Natural killer cell treated with Interleukin-12 subunit alpha and Interleukin-12 subunit beta and Interleukin-15 and Interleukin-18, amount 100 ng/mL, for 72 hours (primary cell): ENCODE measurements at regions not wholly inside any gene's neighbourhood (a gene's known extent, or its start where the extent isn't known, plus 50 kb on each side); places are given as distances from the start of the nearest gene placed in this dataset.
"Not testable (repeated sequence)": the region's sequence is repeated elsewhere in the genome, so short reads cannot be mapped to it uniquely, and the experiment has no call there.

Experiments
- ATAC-seq, 2 donors: fragments of 150-1000 bp; cut with Tn5 transposase in 1 of 2; sonication (Bioruptor Pico), chemical (Tn5 transposase) in 1 of 2; 2 replicates each; pipeline ENCODE4 v1.10.0; 2021
- DNase-seq: peaks from one replicate; pipeline ENCODE4 v3.0.0; 2022; ENCODE audit warnings: low spot score
- H3K27ac Mint-ChIP-seq, 2 donors: 1 replicate in 1 of 2; 2 replicates in 1 of 2; pipeline ENCODE4 v1.8.0; 2022; ENCODE audit warnings: mixed read lengths in 2 of 2, mild to moderate bottlenecking in 1 of 2, moderate library complexity in 1 of 2
- H3K27me3 Mint-ChIP-seq, 2 donors: 1 replicate in 1 of 2; 2 replicates in 1 of 2; pipeline ENCODE4 v1.8.0; 2022; ENCODE audit warnings: mixed read lengths in 2 of 2
- H3K36me3 Mint-ChIP-seq: one replicate; pipeline ENCODE4 v1.8.0; 2022; ENCODE audit warnings: mixed read lengths
- H3K4me1 Mint-ChIP-seq, 2 donors: 1 replicate in 1 of 2; 2 replicates in 1 of 2; pipeline ENCODE4 v1.8.0; 2022; ENCODE audit warnings: low read depth in 2 of 2, mixed read lengths in 2 of 2, mild to moderate bottlenecking in 1 of 2
- H3K4me3 Mint-ChIP-seq: one replicate; pipeline ENCODE4 v1.8.0; 2022; ENCODE audit warnings: mixed read lengths
- H3K9me3 Mint-ChIP-seq: 2 replicates; pipeline ENCODE4 v1.8.0; 2022; ENCODE audit warnings: mixed read lengths

GRCh38 chr2:109976319-109976718 is 77.8 kb downstream of the LIMS3 start:
- not testable (repeated sequence) for H3K27ac Mint-ChIP-seq, H3K27me3 Mint-ChIP-seq, H3K36me3 Mint-ChIP-seq, H3K4me3 Mint-ChIP-seq, H3K4me1 Mint-ChIP-seq, DNase-seq, H3K9me3 Mint-ChIP-seq
- peak in 1 of 2 donors; percentile 41 for ATAC-seq

GRCh38 chr2:109980754-109981153 is 82.3 kb downstream of the LIMS3 start:
- ATAC-seq = peak; percentile 41 to 49
- not testable (repeated sequence) for H3K27me3 Mint-ChIP-seq, H3K4me3 Mint-ChIP-seq, H3K4me1 Mint-ChIP-seq, H3K9me3 Mint-ChIP-seq, H3K36me3 Mint-ChIP-seq, H3K27ac Mint-ChIP-seq, DNase-seq

GRCh38 chr2:109986389-109987088 is 88.1 kb downstream of the LIMS3 start:
- not testable (repeated sequence) for H3K27ac Mint-ChIP-seq, H3K9me3 Mint-ChIP-seq, H3K4me3 Mint-ChIP-seq, DNase-seq, H3K36me3 Mint-ChIP-seq, H3K4me1 Mint-ChIP-seq, H3K27me3 Mint-ChIP-seq
- peak in 1 of 2 donors; percentile 26 for ATAC-seq

- not testable (repeated sequence) for H3K36me3 Mint-ChIP-seq, H3K4me1 Mint-ChIP-seq, DNase-seq, H3K27ac Mint-ChIP-seq, H3K4me3 Mint-ChIP-seq, H3K27me3 Mint-ChIP-seq, H3K9me3 Mint-ChIP-seq
- peak in 1 of 2 donors; percentile 2 for ATAC-seq
Observed at GRCh38 chr2:109987089-109987420, 88.6 kb downstream of the LIMS3 start.

GRCh38 chr2:109987458-109988345 is 89.2 kb downstream of the LIMS3 start:
- H3K27ac Mint-ChIP-seq, H3K4me3 Mint-ChIP-seq, DNase-seq, H3K36me3 Mint-ChIP-seq, H3K9me3 Mint-ChIP-seq, H3K4me1 Mint-ChIP-seq, H3K27me3 Mint-ChIP-seq: not testable (repeated sequence)
- ATAC-seq = peak; percentile 51 to 72

- not testable (repeated sequence) for ATAC-seq, DNase-seq, H3K9me3 Mint-ChIP-seq, H3K27ac Mint-ChIP-seq, H3K36me3 Mint-ChIP-seq, H3K4me3 Mint-ChIP-seq, H3K27me3 Mint-ChIP-seq, H3K4me1 Mint-ChIP-seq
Observed at GRCh38 chr2:109999395-109999794, 100.9 kb downstream of the LIMS3 start.

- ATAC-seq = not testable (repeated sequence)
Observed at GRCh38 chr2:110002502-110002901, 104.0 kb downstream of the LIMS3 start.

GRCh38 chr2:110013388-110013787 is 102.2 kb downstream of the MALL start:
- not testable (repeated sequence) for H3K4me1 Mint-ChIP-seq, H3K4me3 Mint-ChIP-seq, H3K27me3 Mint-ChIP-seq, DNase-seq, H3K9me3 Mint-ChIP-seq, ATAC-seq, H3K36me3 Mint-ChIP-seq, H3K27ac Mint-ChIP-seq

More at GRCh38 chr2:110002502-110002901, 104.0 kb downstream of the LIMS3 start:
- not testable (repeated sequence) for H3K36me3 Mint-ChIP-seq, H3K27ac Mint-ChIP-seq, H3K27me3 Mint-ChIP-seq, H3K4me1 Mint-ChIP-seq, H3K9me3 Mint-ChIP-seq, DNase-seq, H3K4me3 Mint-ChIP-seq

GRCh38 chr2:110016381-110017092 is 99.1 kb downstream of the MALL start:
- H3K4me1 Mint-ChIP-seq, H3K36me3 Mint-ChIP-seq, H3K27me3 Mint-ChIP-seq, DNase-seq, ATAC-seq, H3K27ac Mint-ChIP-seq, H3K9me3 Mint-ChIP-seq, H3K4me3 Mint-ChIP-seq: not testable (repeated sequence)

- not testable (repeated sequence) for H3K4me3 Mint-ChIP-seq, H3K36me3 Mint-ChIP-seq, H3K27me3 Mint-ChIP-seq, H3K27ac Mint-ChIP-seq, H3K9me3 Mint-ChIP-seq, H3K4me1 Mint-ChIP-seq, ATAC-seq, DNase-seq
Observed at GRCh38 chr2:110020269-110020668, 95.4 kb downstream of the MALL start.

GRCh38 chr2:110022278-110022677 is 93.3 kb downstream of the MALL start:
- H3K27me3 Mint-ChIP-seq, H3K27ac Mint-ChIP-seq, H3K4me1 Mint-ChIP-seq, H3K9me3 Mint-ChIP-seq, H3K36me3 Mint-ChIP-seq, H3K4me3 Mint-ChIP-seq, DNase-seq: not testable (repeated sequence)
- peak; percentile 7 for ATAC-seq

- not testable (repeated sequence) for H3K36me3 Mint-ChIP-seq, H3K4me1 Mint-ChIP-seq, H3K27me3 Mint-ChIP-seq, DNase-seq, H3K27ac Mint-ChIP-seq, H3K4me3 Mint-ChIP-seq, H3K9me3 Mint-ChIP-seq
- peak in 1 of 2 donors; percentile 9 for ATAC-seq
Observed at GRCh38 chr2:110026126-110026785, 89.4 kb downstream of the MALL start.

GRCh38 chr2:110028411-110028810 is 87.2 kb downstream of the MALL start:
- not testable (repeated sequence) for H3K36me3 Mint-ChIP-seq, H3K4me1 Mint-ChIP-seq, H3K4me3 Mint-ChIP-seq

More at GRCh38 chr2:110028411-110028810, 87.2 kb downstream of the MALL start:
- not testable (repeated sequence) for ATAC-seq, H3K9me3 Mint-ChIP-seq, H3K27me3 Mint-ChIP-seq, H3K27ac Mint-ChIP-seq, DNase-seq
